HepG2 (cell line): ENCODE measurements at regions not wholly inside any gene's neighbourhood (a gene's known extent, or its start where the extent isn't known, plus 50 kb on each side); places are given as distances from the start of the nearest gene placed in this dataset.

Experiments
- ATAC-seq: fragments of 200-7000 bp; cut with Tn5 transposase; 3 replicates; pipeline ENCODE4 v1.9.1; 2020; ENCODE audit warnings: mild to moderate bottlenecking, moderate library complexity
- BruUV-seq: library from RNA; stranded (reverse); fragments of 400-500 nt; replicated peaks from 2 replicates; lab custom pipeline; 2021; lab: Mats Ljungman, UMichigan
- CTCF ChIA-PET: fragments of 300-600 bp; formaldehyde crosslinking; extraction: SDS; loops from one replicate; lab custom pipeline; 2021; ENCODE audit warnings: low total read pairs, inconsistent platforms, low intra/inter-chr PET ratio; lab: Yijun Ruan, JAX
- POLR2A ChIA-PET: fragments of 350-600 bp; sonication (Branson Sonifier 250); formaldehyde crosslinking; loops from one replicate; lab custom pipeline; 2020; ENCODE audit warnings: antibody characterized with exemption, inconsistent platforms; lab: Yijun Ruan, JAX
- DNase-seq: peaks from one replicate; pipeline ENCODE4 v3.0.0-alpha.2; 2015; ENCODE audit warnings: low spot score
- FAIRE-seq: peaks from 3 replicates; lab custom pipeline; 2011; peaks lifted over from hg19 to GRCh38; lab: Jason Lieb, UNC
- H2AFZ ChIP-seq: one replicate; pipeline ENCODE4 v1.6.1; 2011; ENCODE audit warnings: low read length, inconsistent platforms
- H3K27ac ChIP-seq: fragments of 300-600 bp; 3 replicates; pipeline ENCODE4 v1.8.0; 2011; ENCODE audit warnings: mixed run types, mild to moderate bottlenecking, mixed read lengths, low read length, inconsistent platforms; ENCODE audit not compliant: insufficient read depth; ENCODE audit errors: extremely low read length
- H3K27me3 ChIP-seq, 2 experiments: fragments of 200-600 bp in 1 of 2; 2 replicates in 1 of 2; 3 replicates in 1 of 2; pipeline versions ENCODE4 v1.6.0 to v1.8.0; 2011; ENCODE audit warnings: low read length in 2 of 2, mild to moderate bottlenecking in 2 of 2, moderate library complexity in 2 of 2, inconsistent platforms in 1 of 2; ENCODE audit not compliant: insufficient read depth in 2 of 2, control insufficient read depth in 1 of 2
- H3K36me3 ChIP-seq, 2 experiments: fragments of 200-600 bp in 1 of 2; replicated peaks in 1 of 2; 2 replicates in 1 of 2; 3 replicates in 1 of 2; pipeline versions ENCODE4 v1.5.1 to v1.8.0; 2011; ENCODE audit warnings: low read length in 2 of 2, inconsistent platforms in 1 of 2; ENCODE audit not compliant: insufficient read depth in 2 of 2, control insufficient read depth in 1 of 2
- H3K4me1 ChIP-seq: 2 replicates; pipeline ENCODE4 v1.5.1; 2012; ENCODE audit warnings: low read length, inconsistent platforms; ENCODE audit not compliant: insufficient read depth
- H3K4me2 ChIP-seq: 2 replicates; pipeline ENCODE4 v1.6.0; 2011; ENCODE audit warnings: low read depth, low read length, inconsistent platforms
- H3K4me3 ChIP-seq, 3 experiments: fragments of 200-600 bp in 1 of 3; sonication (generic), shearing (Covaris generic) in 1 of 3; replicated peaks in 1 of 3; 2 replicates each; pipeline ENCODE4 v1.5.1; 2011 to 2016; ENCODE audit warnings: low read length in 3 of 3, inconsistent platforms in 2 of 3, low read depth in 2 of 3, mild to moderate bottlenecking in 2 of 3, control low read depth in 1 of 3, mixed read lengths in 1 of 3; ENCODE audit not compliant: insufficient read depth in 1 of 3
- H3K79me2 ChIP-seq: one replicate; pipeline ENCODE4 v1.6.1; 2011; ENCODE audit warnings: low read length, inconsistent platforms; ENCODE audit not compliant: insufficient read depth
- H3K9ac ChIP-seq: 2 replicates; pipeline ENCODE4 v1.6.0; 2011; ENCODE audit warnings: mild to moderate bottlenecking, low read depth, low read length, inconsistent platforms; ENCODE audit not compliant: insufficient read depth
- H3K9me3 ChIP-seq: 2 replicates; pipeline ENCODE4 v1.5.1; 2012; ENCODE audit warnings: mild to moderate bottlenecking, low read length
- H4K20me1 ChIP-seq: 2 replicates; pipeline ENCODE4 v1.6.0; 2011; ENCODE audit warnings: inconsistent platforms, mild to moderate bottlenecking, low read length, moderate library complexity; ENCODE audit not compliant: insufficient read depth
- CTCF ChIP-seq: sonication (generic); formaldehyde crosslinking; IDR thresholded peaks from 2 replicates; pipeline ENCODE4 v1.5.0; 2020; ENCODE audit warnings: mild to moderate bottlenecking, missing genetic modification reagents, moderate library complexity
- STAG1 ChIP-seq: sonication (generic); formaldehyde crosslinking; IDR thresholded peaks from 2 replicates; pipeline ENCODE4 v1.4.0; 2020; ENCODE audit warnings: missing genetic modification reagents
- ZBTB33 ChIP-seq: sonication (generic); formaldehyde crosslinking; IDR thresholded peaks from 2 replicates; pipeline ENCODE4 v1.4.0; 2020; ENCODE audit warnings: missing genetic modification reagents
- ZBTB44 ChIP-seq: sonication (generic); formaldehyde crosslinking; IDR thresholded peaks from 2 replicates; pipeline ENCODE4 v1.4.0; 2020; ENCODE audit warnings: missing genetic modification reagents
- ZKSCAN1 ChIP-seq: fragments of 150-350 bp; IDR thresholded peaks from 2 replicates; pipeline ENCODE4 v1.6.1; 2014; ENCODE audit warnings: low read length
- ZNF431 ChIP-seq: sonication (generic); formaldehyde crosslinking; IDR thresholded peaks from 2 replicates; pipeline ENCODE4 v1.9.0; 2022; ENCODE audit warnings: missing genetic modification reagents, low read depth, mild to moderate bottlenecking, borderline replicate concordance
- ZNF777 ChIP-seq: sonication (generic); formaldehyde crosslinking; IDR thresholded peaks from 2 replicates; pipeline ENCODE4 v1.4.0; 2020; ENCODE audit warnings: missing genetic modification reagents
- WGBS: methylation state at CpG from one replicate; pipeline ENCODE4 v1.1.6; 2017; ENCODE audit warnings: low lambda C conversion rate; 5-methylcytosine and 5-hydroxymethylcytosine counted together
- in situ Hi-C: cut with HindIII; loops from 2 replicates; pipeline ENCODE4 v1.10.0; 2017; ENCODE audit warnings: low pct_unique_long_range_greater_than_20kb; ENCODE audit not compliant: extremely low pct_ligation_motif_present
- intact Hi-C: fragments of 100-400 bp; cut with micrococcal nuclease; formaldehyde crosslinking; loops from one replicate; pipeline ENCODE4 v1.10.0; 2022; ENCODE audit not compliant: unreplicated experiment

DNA sequence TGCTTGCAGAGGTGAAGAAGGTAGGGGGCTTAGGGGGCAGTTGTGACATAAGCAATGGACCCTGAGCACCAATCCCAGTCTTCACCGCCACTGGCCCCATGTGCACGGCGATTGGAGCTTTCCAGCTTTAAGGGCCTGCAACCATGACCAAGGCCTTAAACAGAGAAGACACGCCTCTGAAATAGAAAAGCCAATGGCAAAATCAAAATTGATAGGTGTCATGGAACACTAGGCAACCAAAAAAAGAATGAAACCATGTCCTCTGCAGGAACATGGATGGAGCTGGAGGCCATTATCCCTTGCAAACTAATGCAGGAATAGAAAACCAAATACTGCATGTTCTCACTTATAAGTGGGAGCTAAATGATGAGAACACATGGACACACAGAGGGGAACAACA lies 146.3 kb downstream of the SCARB1 start (continued):
- TF ChIP-seq ZBTB44 (CRISPR knock-in tag) (no peak), ZNF777 (no peak), CTCF (CRISPR knock-in tag) (no peak)

- WGBS: 59% methylated on average over 11 of the region's 22 CpGs
- Histone ChIP-seq H3K9me3 (no peaks in the 10 kb centered on the region), H2AFZ (no peak overlapping the region), H3K4me2 (peak overlapping the region; percentile 59; the same call in 1 of the 2 replicates), H3K36me3 (no peaks in the 10 kb centered on the region), H3K79me2 (no peaks in the 10 kb centered on the region), H3K27me3 (peaks cover 3 to 54% of the 10 kb centered on the region in 2 experiments), H3K4me1 (peaks cover 26% of the 10 kb centered on the region), H3K9ac (no peak overlapping the region), H4K20me1 (no peaks in the 10 kb centered on the region; the same call in 1 of the 2 replicates), H3K27ac (no peak overlapping the region), H3K4me3 (no peak overlapping the region)
- ChIA-PET POLR2A (no interaction called here), CTCF (no interaction called here)
- ATAC-seq (peak; percentile 57), DNase-seq (no peak), FAIRE-seq (no peak)
- intact Hi-C loops: no loop called here
- TF ChIP-seq CTCF (CRISPR knock-in tag) (peak; percentile 45), STAG1 (peak; percentile 65), ZBTB33 (CRISPR knock-in tag) (0 out of 2 replicates have a peak, but pooled peaks have one; percentile 11), ZKSCAN1 (peak; percentile 64; the same call in 1 of the 2 replicates), ZNF431 (CRISPR knock-in tag) (no peak)
- no TSS peak for BruUV-seq
- in situ Hi-C loops: no loop called here
Measured at GRCh38 chr12:124716208-124717130, 147.2 kb downstream of the SCARB1 start.
